HG02678 (cell line): ENCODE measurements at regions not wholly inside any gene's neighbourhood (a gene's known extent, or its start where the extent isn't known, plus 50 kb on each side); places are given as distances from the start of the nearest gene placed in this dataset.

ENCODE experiments used
- ATAC-seq: cut with Tn5 transposase; IDR thresholded peaks from one replicate; pipeline ENCODE4 v1.9.1; 2021; ENCODE audit warnings: mild to moderate bottlenecking, moderate library complexity; ENCODE audit not compliant: unreplicated experiment

- no peak for ATAC-seq
These were observed 55.2 kb downstream of the TTC32 start for GRCh38 chr2:19846567-19846966.

GRCh38 chr2:19846030-19846429 lies 55.8 kb downstream of the TTC32 start:
- no peak for ATAC-seq

- no peak for ATAC-seq
These were observed 56.4 kb downstream of the TTC32 start for GRCh38 chr2:19845323-19845920.

- no peak for ATAC-seq
These were observed 57.0 kb downstream of the TTC32 start for GRCh38 chr2:19844750-19845149.

- ATAC-seq = no peak
These were observed 57.7 kb downstream of the TTC32 start for GRCh38 chr2:19843992-19844515.

- ATAC-seq = no peak
These were observed 59.7 kb downstream of the TTC32 start for GRCh38 chr2:19841918-19842693.

- no peak for ATAC-seq
These were observed 62.3 kb downstream of the TTC32 start for GRCh38 chr2:19839438-19839837.

GRCh38 chr2:19838616-19839015 lies 63.2 kb downstream of the TTC32 start:
- no peak for ATAC-seq

- ATAC-seq = no peak
These were observed 64.5 kb downstream of the TTC32 start for GRCh38 chr2:19837235-19837766.

GRCh38 chr2:19835781-19836281 lies 66.0 kb downstream of the TTC32 start:
- ATAC-seq = no peak

GRCh38 chr2:19833978-19834377 lies 67.8 kb downstream of the TTC32 start:
- ATAC-seq = no peak

GRCh38 chr2:19829672-19830071 lies 72.1 kb downstream of the TTC32 start:
- ATAC-seq = no peak

GRCh38 chr2:19826874-19827273 lies 74.9 kb downstream of the TTC32 start:
- ATAC-seq = no peak

GRCh38 chr2:19823507-19823906 lies 78.3 kb downstream of the TTC32 start:
- no peak for ATAC-seq

- ATAC-seq = no peak
These were observed 82.4 kb downstream of the TTC32 start for GRCh38 chr2:19819097-19820065.

- ATAC-seq = no peak
These were observed 83.2 kb downstream of the TTC32 start for GRCh38 chr2:19818543-19818942.

GRCh38 chr2:19818039-19818438 lies 83.7 kb downstream of the TTC32 start:
- no peak for ATAC-seq

GRCh38 chr2:19815746-19816145 lies 86.0 kb downstream of the TTC32 start:
- no peak for ATAC-seq

- ATAC-seq = no peak
These were observed 89.6 kb downstream of the TTC32 start for GRCh38 chr2:19812166-19812565.

- ATAC-seq = no peak
These were observed 90.6 kb downstream of the TTC32 start for GRCh38 chr2:19811186-19811585.

- no peak for ATAC-seq
These were observed 91.1 kb downstream of the TTC32 start for GRCh38 chr2:19810637-19811036.
